GM21528 (cell line): ENCODE measurements at regions not wholly inside any gene's neighbourhood (a gene's known extent, or its start where the extent isn't known, plus 50 kb on each side); places are given as distances from the start of the nearest gene placed in this dataset.
"Not testable (repeated sequence)": the region's sequence is repeated elsewhere in the genome, so short reads cannot be mapped to it uniquely, and the experiment has no call there.

Source experiments
- ATAC-seq: cut with Tn5 transposase; IDR thresholded peaks from one replicate; pipeline ENCODE4 v1.9.1; 2021; ENCODE audit warnings: mild to moderate bottlenecking, moderate library complexity; ENCODE audit not compliant: unreplicated experiment, low FRiP score

- no peak for ATAC-seq
These were observed 1420.4 kb downstream of the RAPGEF2 start for GRCh38 chr4:160523231-160523630.

- no peak for ATAC-seq
These were observed 1434.8 kb downstream of the RAPGEF2 start for GRCh38 chr4:160537681-160538080.

GRCh38 chr4:160546201-160546600 is 1443.3 kb downstream of the RAPGEF2 start:
- ATAC-seq, result no peak

- not testable (repeated sequence) for ATAC-seq
These were observed 1447.2 kb downstream of the RAPGEF2 start for GRCh38 chr4:160549951-160550519.

GRCh38 chr4:160562661-160563060 is 1459.8 kb downstream of the RAPGEF2 start:
- no peak for ATAC-seq

- no peak for ATAC-seq
These were observed 1460.8 kb downstream of the RAPGEF2 start for GRCh38 chr4:160563552-160564282.

GRCh38 chr4:160567634-160568033 is 1464.8 kb downstream of the RAPGEF2 start:
- ATAC-seq, result no peak

GRCh38 chr4:160570271-160570670 is 1467.4 kb downstream of the RAPGEF2 start:
- ATAC-seq, result no peak

- ATAC-seq, result not testable (repeated sequence)
These were observed 1471.4 kb downstream of the RAPGEF2 start for GRCh38 chr4:160574272-160574671.

- ATAC-seq, result no peak
These were observed 1477.7 kb downstream of the RAPGEF2 start for GRCh38 chr4:160580581-160580980.

- no peak for ATAC-seq
These were observed 1489.4 kb downstream of the RAPGEF2 start for GRCh38 chr4:160592258-160592657.

GRCh38 chr4:160595646-160596045 is 1492.8 kb downstream of the RAPGEF2 start:
- no peak for ATAC-seq

- ATAC-seq, result no peak
These were observed 1501.7 kb downstream of the RAPGEF2 start for GRCh38 chr4:160604541-160604940.

GRCh38 chr4:160611181-160611580 is 1508.3 kb downstream of the RAPGEF2 start:
- no peak for ATAC-seq

GRCh38 chr4:160631044-160631443 is 1528.2 kb downstream of the RAPGEF2 start:
- no peak for ATAC-seq

- ATAC-seq, result no peak
These were observed 1511.0 kb downstream of the FSTL5 start for GRCh38 chr4:160652790-160653189.

GRCh38 chr4:160675550-160675949 is 1488.2 kb downstream of the FSTL5 start:
- ATAC-seq, result no peak

GRCh38 chr4:160685729-160686128 is 1478.1 kb downstream of the FSTL5 start:
- no peak for ATAC-seq

GRCh38 chr4:160701671-160702070 is 1462.1 kb downstream of the FSTL5 start:
- no peak for ATAC-seq

- no peak for ATAC-seq
These were observed 1454.8 kb downstream of the FSTL5 start for GRCh38 chr4:160709026-160709425.

- ATAC-seq, result no peak
These were observed 1454.3 kb downstream of the FSTL5 start for GRCh38 chr4:160709546-160709945.

GRCh38 chr4:160716551-160716950 is 1447.2 kb downstream of the FSTL5 start:
- no peak for ATAC-seq
